ENCODE measurements at regions not wholly inside any gene's neighbourhood (a gene's known extent, or its start where the extent isn't known, plus 50 kb on each side); places are given as distances from the start of the nearest gene placed in this dataset.

GRCh38 chr1:168822911-168823310 lies 93.9 kb upstream of the DPT start:
- no peaks in the 10 kb centered on the region for H3K27me3 ChIP-seq (ENCODE audit: insufficient read depth, low read length)
- TF ChIP-seq CTCF (IDR thresholded peaks at IDR 0.05; ENCODE audit: extremely low read depth, low read depth, low read length) = no peak

GRCh38 chr1:168823988-168824387 lies 95.0 kb upstream of the DPT start:
- H4K20me1 ChIP-seq (ENCODE audit: insufficient read depth, low read length) = no peaks in the 10 kb centered on the region
- no peak for DNase-seq (ENCODE audit: insufficient read length, low spot score, missing footprints)
- H3K9me3 ChIP-seq (ENCODE audit: low read depth, low read length) = no peaks in the 10 kb centered on the region
- no peaks in the 10 kb centered on the region for H3K36me3 ChIP-seq (ENCODE audit: insufficient read depth, low read length)
- TF ChIP-seq CTCF (IDR thresholded peaks at IDR 0.05; ENCODE audit: extremely low read depth, low read depth, low read length) = no peak
- no peak overlapping the region for H3K4me3 ChIP-seq (ENCODE audit: insufficient read depth, low read length)
- no peak overlapping the region for H3K27ac ChIP-seq (ENCODE audit: low read depth, low read length)
- H3K4me2 ChIP-seq (ENCODE audit: insufficient read depth, low read length) = no peak overlapping the region
- H3K79me2 ChIP-seq (ENCODE audit: insufficient read depth, low read length) = no peaks in the 10 kb centered on the region
- no peaks in the 10 kb centered on the region for H3K4me1 ChIP-seq (ENCODE audit: insufficient read depth, low read length)
- no peak overlapping the region for H2AFZ ChIP-seq (ENCODE audit: low read length)
- no peaks in the 10 kb centered on the region for H3K27me3 ChIP-seq (ENCODE audit: insufficient read depth, low read length)

More at GRCh38 chr1:168822911-168823310, 93.9 kb upstream of the DPT start:
- Histone ChIP-seq H3K36me3 (ENCODE audit: insufficient read depth, low read length) (no peaks in the 10 kb centered on the region), H2AFZ (ENCODE audit: low read length) (no peak overlapping the region), H3K4me3 (ENCODE audit: insufficient read depth, low read length) (no peak overlapping the region), H3K9me3 (ENCODE audit: low read depth, low read length) (no peaks in the 10 kb centered on the region), H3K4me1 (ENCODE audit: insufficient read depth, low read length) (no peaks in the 10 kb centered on the region), H4K20me1 (ENCODE audit: insufficient read depth, low read length) (no peaks in the 10 kb centered on the region), H3K79me2 (ENCODE audit: insufficient read depth, low read length) (no peaks in the 10 kb centered on the region), H3K4me2 (ENCODE audit: insufficient read depth, low read length) (no peak overlapping the region), H3K27ac (ENCODE audit: low read depth, low read length) (no peak overlapping the region)
- no peak for DNase-seq (ENCODE audit: insufficient read length, low spot score, missing footprints)

- no peak overlapping the region for H3K4me3 ChIP-seq (ENCODE audit: insufficient read depth, low read length)
- H4K20me1 ChIP-seq (ENCODE audit: insufficient read depth, low read length) = no peaks in the 10 kb centered on the region
These were observed 95.5 kb upstream of the DPT start for GRCh38 chr1:168824418-168825065.

GRCh38 chr1:168825129-168825528 lies 96.1 kb upstream of the DPT start:
- H3K27ac ChIP-seq (ENCODE audit: low read depth, low read length) = no peak overlapping the region
- H4K20me1 ChIP-seq (ENCODE audit: insufficient read depth, low read length) = no peaks in the 10 kb centered on the region
- H3K9me3 ChIP-seq (ENCODE audit: low read depth, low read length) = no peaks in the 10 kb centered on the region
- no peaks in the 10 kb centered on the region for H3K36me3 ChIP-seq (ENCODE audit: insufficient read depth, low read length)
- TF ChIP-seq CTCF (IDR thresholded peaks at IDR 0.05; ENCODE audit: extremely low read depth, low read depth, low read length) = no peak
- no peaks in the 10 kb centered on the region for H3K27me3 ChIP-seq (ENCODE audit: insufficient read depth, low read length)
- DNase-seq (ENCODE audit: insufficient read length, low spot score, missing footprints) = no peak
- no peaks in the 10 kb centered on the region for H3K4me1 ChIP-seq (ENCODE audit: insufficient read depth, low read length)
- no peak overlapping the region for H3K4me3 ChIP-seq (ENCODE audit: insufficient read depth, low read length)
- no peaks in the 10 kb centered on the region for H3K79me2 ChIP-seq (ENCODE audit: insufficient read depth, low read length)
- H3K4me2 ChIP-seq (ENCODE audit: insufficient read depth, low read length) = no peak overlapping the region
- no peak overlapping the region for H2AFZ ChIP-seq (ENCODE audit: low read length)

More at GRCh38 chr1:168824418-168825065, 95.5 kb upstream of the DPT start:
- Histone ChIP-seq H3K27me3 (ENCODE audit: insufficient read depth, low read length) (no peaks in the 10 kb centered on the region), H3K36me3 (ENCODE audit: insufficient read depth, low read length) (no peaks in the 10 kb centered on the region), H3K79me2 (ENCODE audit: insufficient read depth, low read length) (no peaks in the 10 kb centered on the region), H3K4me2 (ENCODE audit: insufficient read depth, low read length) (no peak overlapping the region), H2AFZ (ENCODE audit: low read length) (no peak overlapping the region), H3K9me3 (ENCODE audit: low read depth, low read length) (no peaks in the 10 kb centered on the region), H3K4me1 (ENCODE audit: insufficient read depth, low read length) (no peaks in the 10 kb centered on the region), H3K27ac (ENCODE audit: low read depth, low read length) (no peak overlapping the region)
- no peak for TF ChIP-seq CTCF (IDR thresholded peaks at IDR 0.05; ENCODE audit: extremely low read depth, low read depth, low read length)
- no peak for DNase-seq (ENCODE audit: insufficient read length, low spot score, missing footprints)

Measured in osteoblast (primary cell).